ES-I3 (cell line): ENCODE measurements at regions not wholly inside any gene's neighbourhood (a gene's known extent, or its start where the extent isn't known, plus 50 kb on each side); places are given as distances from the start of the nearest gene placed in this dataset.

Experiments used
- H3K36me3 ChIP-seq: 2 replicates; pipeline ENCODE4 v1.6.1; 2013; ENCODE audit warnings: mild to moderate bottlenecking, low read length, control low read depth, moderate library complexity; ENCODE audit not compliant: insufficient read depth
- H3K4me1 ChIP-seq: 2 replicates; pipeline ENCODE4 v1.6.1; 2013; ENCODE audit warnings: mild to moderate bottlenecking, control low read depth, low read length; ENCODE audit not compliant: insufficient read depth
- H3K9ac ChIP-seq: 2 replicates; pipeline ENCODE4 v1.6.1; 2013; ENCODE audit warnings: low read depth, mild to moderate bottlenecking, low read length, moderate library complexity
- H3K9me3 ChIP-seq: 2 replicates; pipeline ENCODE4 v1.6.1; 2013; ENCODE audit warnings: mild to moderate bottlenecking, low read length, moderate library complexity; ENCODE audit not compliant: control insufficient read depth, insufficient read depth

- H3K9me3 ChIP-seq, result no peaks in the 10 kb centered on the region
- H3K9ac ChIP-seq, result no peak overlapping the region
- no peaks in the 10 kb centered on the region for H3K36me3 ChIP-seq
- H3K4me1 ChIP-seq, result no peaks in the 10 kb centered on the region; the same call in 1 of the 2 replicates
These were observed 152.8 kb upstream of the SLC35B3 start for GRCh38 chr6:8588176-8588575.

- H3K4me1 ChIP-seq, result no peaks in the 10 kb centered on the region
- no peak overlapping the region for H3K9ac ChIP-seq
- no peaks in the 10 kb centered on the region for H3K9me3 ChIP-seq
- H3K36me3 ChIP-seq, result no peaks in the 10 kb centered on the region
These were observed 147.9 kb upstream of the SLC35B3 start for GRCh38 chr6:8583291-8583690.

DNA sequence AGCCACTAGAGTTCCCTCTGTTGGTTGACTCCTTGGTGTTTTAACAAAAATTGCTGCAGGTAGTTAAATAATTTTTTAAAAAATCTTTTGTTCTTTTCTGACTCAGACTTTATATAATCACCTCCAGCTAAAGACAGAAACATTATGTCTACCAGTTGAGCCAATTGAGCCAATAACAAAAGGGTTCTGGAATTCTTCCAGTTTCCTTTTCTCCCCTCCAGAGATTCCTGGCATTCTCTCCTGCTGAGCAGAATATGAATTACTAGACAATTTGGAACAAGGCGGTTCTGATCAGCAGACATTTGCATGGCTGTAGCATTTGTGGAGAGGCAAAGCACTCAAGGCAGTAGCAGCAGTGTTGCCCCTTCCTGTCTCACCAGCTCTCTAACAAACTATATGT, 144.0 kb upstream of the SLC35B3 start:
- no peaks in the 10 kb centered on the region for H3K9me3 ChIP-seq
- H3K4me1 ChIP-seq, result no peaks in the 10 kb centered on the region
- H3K9ac ChIP-seq, result no peak overlapping the region
- no peaks in the 10 kb centered on the region for H3K36me3 ChIP-seq

GRCh38 chr6:8578006-8578405, 142.7 kb upstream of the SLC35B3 start:
- H3K9me3 ChIP-seq, result no peaks in the 10 kb centered on the region
- H3K4me1 ChIP-seq, result no peaks in the 10 kb centered on the region
- no peaks in the 10 kb centered on the region for H3K36me3 ChIP-seq
- no peak overlapping the region for H3K9ac ChIP-seq

DNA sequence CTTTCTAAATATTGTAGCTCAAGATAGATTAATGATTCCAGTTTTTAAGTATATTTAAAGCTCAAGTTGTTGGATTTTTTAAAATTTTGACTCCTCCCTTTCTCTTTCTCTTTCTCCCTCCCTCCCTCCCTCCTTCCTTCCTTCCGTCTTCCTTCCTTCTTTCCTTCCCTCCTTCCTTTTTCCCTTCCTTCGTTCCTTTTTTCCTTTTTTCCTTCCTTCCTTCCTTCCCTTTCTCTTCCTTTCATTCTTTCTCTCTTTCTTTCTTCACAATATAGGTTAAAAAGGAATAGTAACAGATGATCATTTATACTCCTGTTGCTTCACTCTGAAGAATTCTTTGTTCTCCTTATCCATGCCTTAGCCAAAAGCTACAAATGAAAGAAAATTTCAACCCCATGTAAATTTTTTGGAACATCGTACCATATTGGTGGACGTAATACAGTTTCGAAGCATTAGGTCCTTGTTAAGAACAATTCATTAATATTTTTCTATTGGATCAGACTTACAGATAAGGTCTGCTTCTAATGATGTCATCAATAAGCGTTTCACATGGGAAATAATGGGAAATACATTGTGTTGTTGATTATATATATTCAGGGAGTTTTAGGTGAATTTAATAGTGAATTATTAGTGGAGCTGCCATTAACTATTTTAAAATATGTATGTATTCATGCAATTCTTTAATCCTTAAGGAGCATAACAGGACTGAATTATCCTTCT, 139.6 kb upstream of the SLC35B3 start:
- Histone ChIP-seq H3K36me3 (no peaks in the 10 kb centered on the region), H3K4me1 (no peaks in the 10 kb centered on the region), H3K9me3 (no peaks in the 10 kb centered on the region), H3K9ac (no peak overlapping the region)

GRCh38 chr6:8574311-8574710, 139.0 kb upstream of the SLC35B3 start:
- Histone ChIP-seq H3K9ac (no peak overlapping the region), H3K36me3 (no peaks in the 10 kb centered on the region), H3K4me1 (no peaks in the 10 kb centered on the region), H3K9me3 (no peaks in the 10 kb centered on the region)

DNA sequence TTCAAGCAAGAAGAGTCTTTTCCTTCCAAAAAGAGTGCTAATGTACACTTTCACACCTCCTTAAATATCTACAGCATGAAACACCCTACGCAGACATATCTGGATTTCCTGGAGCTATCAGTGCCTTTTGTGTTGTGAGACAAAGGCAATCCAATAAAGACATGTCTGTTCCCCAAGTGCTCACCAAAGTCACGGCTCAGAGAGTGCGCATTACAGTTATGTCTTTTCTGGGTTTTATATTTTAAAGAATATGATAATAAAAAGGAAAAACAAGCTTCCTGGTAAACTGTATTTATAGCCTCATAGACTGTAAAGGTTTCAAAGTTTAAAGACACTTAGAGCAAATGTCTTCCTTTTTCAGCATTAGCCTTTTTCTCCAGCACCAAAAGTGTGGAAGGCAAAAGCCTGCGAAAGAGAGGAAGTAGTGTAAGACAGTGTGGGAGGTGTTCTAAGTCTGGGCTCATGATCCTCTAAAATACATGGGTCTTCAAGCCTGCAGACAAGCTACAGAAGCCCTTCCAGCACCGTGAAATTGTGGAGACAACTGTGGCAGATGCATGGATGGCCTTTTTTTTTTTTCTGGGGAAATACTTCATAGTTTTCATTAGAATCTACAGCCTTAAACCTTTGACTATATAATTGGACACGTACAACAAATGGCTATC, 135.0 kb upstream of the SLC35B3 start:
- H3K9me3 ChIP-seq, result no peaks in the 10 kb centered on the region
- H3K4me1 ChIP-seq, result no peaks in the 10 kb centered on the region
- no peaks in the 10 kb centered on the region for H3K36me3 ChIP-seq

DNA sequence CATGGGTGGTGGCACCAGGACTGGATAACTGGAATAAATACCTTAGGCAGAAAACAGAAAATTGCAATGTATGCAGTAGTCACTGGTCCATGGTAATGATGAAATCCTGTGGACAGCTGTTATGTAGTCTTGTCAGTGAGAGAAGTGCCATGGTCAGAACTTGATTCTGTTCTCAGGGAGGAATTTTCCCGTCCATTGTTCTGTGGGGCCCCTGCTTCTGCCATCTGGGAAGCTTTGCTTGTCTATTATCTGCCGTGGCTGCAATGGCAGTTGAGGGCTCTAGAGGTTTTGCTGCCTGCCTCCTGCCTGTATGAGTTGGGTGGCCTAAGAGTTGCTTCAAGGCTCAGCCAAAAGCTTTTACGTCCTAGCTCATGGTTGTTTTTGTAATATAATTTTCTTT, 126.8 kb upstream of the SLC35B3 start:
- no peaks in the 10 kb centered on the region for H3K4me1 ChIP-seq
- no peak overlapping the region for H3K9ac ChIP-seq

More for the DNA sequence above, 135.0 kb upstream of the SLC35B3 start:
- H3K9ac ChIP-seq, result no peak overlapping the region

GRCh38 chr6:8558953-8559352, 123.6 kb upstream of the SLC35B3 start:
- H3K9ac ChIP-seq, result no peak overlapping the region
- no peaks in the 10 kb centered on the region for H3K36me3 ChIP-seq
- H3K4me1 ChIP-seq, result no peaks in the 10 kb centered on the region
- no peaks in the 10 kb centered on the region for H3K9me3 ChIP-seq

More for the DNA sequence above, 126.8 kb upstream of the SLC35B3 start:
- Histone ChIP-seq H3K36me3 (no peaks in the 10 kb centered on the region), H3K9me3 (no peaks in the 10 kb centered on the region)

GRCh38 chr6:8557014-8557748, 121.8 kb upstream of the SLC35B3 start:
- no peaks in the 10 kb centered on the region for H3K36me3 ChIP-seq
- no peaks in the 10 kb centered on the region for H3K9me3 ChIP-seq
- no peaks in the 10 kb centered on the region for H3K4me1 ChIP-seq
- H3K9ac ChIP-seq, result no peak overlapping the region

- H3K4me1 ChIP-seq, result no peaks in the 10 kb centered on the region
- no peaks in the 10 kb centered on the region for H3K9me3 ChIP-seq
- no peak overlapping the region for H3K9ac ChIP-seq
- no peaks in the 10 kb centered on the region for H3K36me3 ChIP-seq
These were observed 121.1 kb upstream of the SLC35B3 start for GRCh38 chr6:8556370-8557013.

DNA sequence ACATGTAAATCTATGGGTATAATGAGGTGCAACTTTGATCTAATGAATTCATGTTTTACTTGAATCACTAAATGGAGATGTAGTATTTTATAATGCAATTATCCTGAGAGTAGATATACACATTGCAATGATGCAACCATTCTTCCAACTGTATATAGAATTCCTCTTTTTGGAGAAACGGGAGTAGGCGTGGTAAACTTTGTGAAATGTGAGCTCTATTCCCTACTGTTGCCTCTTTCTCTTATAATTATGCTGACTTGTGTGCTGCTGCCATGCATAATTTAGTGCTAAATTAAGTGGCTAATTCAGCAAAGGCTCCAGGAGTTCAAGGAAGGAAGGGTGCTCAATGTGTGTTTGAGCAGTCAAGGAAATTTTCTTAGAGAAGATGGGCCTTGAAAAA, 116.6 kb upstream of the SLC35B3 start:
- Histone ChIP-seq H3K36me3 (no peaks in the 10 kb centered on the region), H3K9me3 (no peaks in the 10 kb centered on the region), H3K4me1 (no peaks in the 10 kb centered on the region), H3K9ac (no peak overlapping the region)

DNA sequence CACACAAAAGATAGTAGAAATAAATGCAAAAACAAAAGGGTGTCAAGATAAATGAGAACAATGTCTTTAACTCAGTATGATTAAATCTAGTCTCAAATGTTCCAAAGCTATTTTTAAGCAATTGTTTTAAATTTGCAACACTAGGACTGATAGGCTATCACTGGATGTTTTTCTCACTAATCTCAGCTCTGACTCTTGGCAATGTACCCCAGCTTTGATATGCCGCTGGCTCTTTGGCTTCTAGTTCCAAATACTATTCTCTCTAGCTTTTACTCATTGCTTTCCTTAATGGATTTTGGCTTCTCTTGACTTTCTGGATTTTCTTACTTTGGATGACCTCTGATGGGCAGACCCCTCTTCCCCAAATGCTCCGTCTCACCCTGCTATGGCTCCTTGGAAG, 116.0 kb upstream of the SLC35B3 start:
- no peaks in the 10 kb centered on the region for H3K36me3 ChIP-seq
- H3K4me1 ChIP-seq, result no peaks in the 10 kb centered on the region
- no peak overlapping the region for H3K9ac ChIP-seq
- H3K9me3 ChIP-seq, result no peaks in the 10 kb centered on the region

DNA sequence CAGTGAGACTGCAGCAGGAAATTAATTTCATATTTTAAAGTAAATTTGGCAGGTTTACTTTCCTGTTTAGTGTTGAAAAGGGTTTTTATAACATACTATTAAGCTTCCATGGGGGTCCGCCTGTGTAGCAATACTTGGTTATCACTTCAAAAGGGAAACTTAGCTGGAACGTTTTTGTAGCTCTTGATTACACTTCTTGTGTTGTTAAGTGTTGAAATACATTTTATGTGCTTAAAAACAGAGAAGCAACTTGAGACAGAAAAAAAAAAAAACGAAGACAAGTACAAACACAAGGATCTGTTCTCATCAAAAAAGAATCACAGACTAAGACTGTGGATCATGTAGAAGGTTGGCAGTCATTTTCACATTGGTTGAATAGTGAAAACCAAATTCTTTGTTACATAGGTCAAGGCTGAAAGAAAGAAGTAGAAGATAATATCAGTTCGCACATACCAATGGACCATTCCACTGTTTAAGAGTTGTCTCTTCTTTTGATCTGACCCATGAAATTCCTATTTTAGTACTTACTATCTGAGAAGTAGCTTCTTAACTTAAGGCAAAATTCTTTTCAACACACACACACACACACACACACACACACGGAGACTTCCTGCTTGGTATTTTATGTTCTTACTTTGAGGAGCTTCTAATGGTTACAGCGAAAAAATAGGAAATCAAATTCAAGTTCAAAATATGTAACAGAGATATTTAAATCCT, 113.9 kb upstream of the SLC35B3 start:
- Histone ChIP-seq H3K4me1 (no peaks in the 10 kb centered on the region), H3K36me3 (no peaks in the 10 kb centered on the region), H3K9ac (no peak overlapping the region), H3K9me3 (no peaks in the 10 kb centered on the region)
